HepG2 (cell line): ENCODE measurements at regions not wholly inside any gene's neighbourhood (a gene's known extent, or its start where the extent isn't known, plus 50 kb on each side); places are given as distances from the start of the nearest gene placed in this dataset.

Experiments
- ATAC-seq: fragments of 200-7000 bp; cut with Tn5 transposase; 3 replicates; pipeline ENCODE4 v1.9.1; 2020; ENCODE audit warnings: mild to moderate bottlenecking, moderate library complexity
- BruUV-seq: library from RNA; stranded (reverse); fragments of 400-500 nt; replicated peaks from 2 replicates; lab custom pipeline; 2021; lab: Mats Ljungman, UMichigan
- CTCF ChIA-PET: fragments of 300-600 bp; formaldehyde crosslinking; extraction: SDS; loops from one replicate; lab custom pipeline; 2021; ENCODE audit warnings: low total read pairs, inconsistent platforms, low intra/inter-chr PET ratio; lab: Yijun Ruan, JAX
- POLR2A ChIA-PET: fragments of 350-600 bp; sonication (Branson Sonifier 250); formaldehyde crosslinking; loops from one replicate; lab custom pipeline; 2020; ENCODE audit warnings: antibody characterized with exemption, inconsistent platforms; lab: Yijun Ruan, JAX
- DNase-seq: peaks from one replicate; pipeline ENCODE4 v3.0.0-alpha.2; 2015; ENCODE audit warnings: low spot score
- FAIRE-seq: peaks from 3 replicates; lab custom pipeline; 2011; peaks lifted over from hg19 to GRCh38; lab: Jason Lieb, UNC
- H2AFZ ChIP-seq: one replicate; pipeline ENCODE4 v1.6.1; 2011; ENCODE audit warnings: low read length, inconsistent platforms
- H3K27ac ChIP-seq: fragments of 300-600 bp; 3 replicates; pipeline ENCODE4 v1.8.0; 2011; ENCODE audit warnings: mixed run types, mild to moderate bottlenecking, mixed read lengths, low read length, inconsistent platforms; ENCODE audit not compliant: insufficient read depth; ENCODE audit errors: extremely low read length
- H3K27me3 ChIP-seq, 2 experiments: fragments of 200-600 bp in 1 of 2; 2 replicates in 1 of 2; 3 replicates in 1 of 2; pipeline versions ENCODE4 v1.6.0 to v1.8.0; 2011; ENCODE audit warnings: low read length in 2 of 2, mild to moderate bottlenecking in 2 of 2, moderate library complexity in 2 of 2, inconsistent platforms in 1 of 2; ENCODE audit not compliant: insufficient read depth in 2 of 2, control insufficient read depth in 1 of 2
- H3K36me3 ChIP-seq, 2 experiments: fragments of 200-600 bp in 1 of 2; replicated peaks in 1 of 2; 2 replicates in 1 of 2; 3 replicates in 1 of 2; pipeline versions ENCODE4 v1.5.1 to v1.8.0; 2011; ENCODE audit warnings: low read length in 2 of 2, inconsistent platforms in 1 of 2; ENCODE audit not compliant: insufficient read depth in 2 of 2, control insufficient read depth in 1 of 2
- H3K4me1 ChIP-seq: 2 replicates; pipeline ENCODE4 v1.5.1; 2012; ENCODE audit warnings: low read length, inconsistent platforms; ENCODE audit not compliant: insufficient read depth
- H3K4me2 ChIP-seq: 2 replicates; pipeline ENCODE4 v1.6.0; 2011; ENCODE audit warnings: low read depth, low read length, inconsistent platforms
- H3K4me3 ChIP-seq, 3 experiments: fragments of 200-600 bp in 1 of 3; sonication (generic), shearing (Covaris generic) in 1 of 3; replicated peaks in 1 of 3; 2 replicates each; pipeline ENCODE4 v1.5.1; 2011 to 2016; ENCODE audit warnings: low read length in 3 of 3, inconsistent platforms in 2 of 3, low read depth in 2 of 3, mild to moderate bottlenecking in 2 of 3, control low read depth in 1 of 3, mixed read lengths in 1 of 3; ENCODE audit not compliant: insufficient read depth in 1 of 3
- H3K79me2 ChIP-seq: one replicate; pipeline ENCODE4 v1.6.1; 2011; ENCODE audit warnings: low read length, inconsistent platforms; ENCODE audit not compliant: insufficient read depth
- H3K9ac ChIP-seq: 2 replicates; pipeline ENCODE4 v1.6.0; 2011; ENCODE audit warnings: mild to moderate bottlenecking, low read depth, low read length, inconsistent platforms; ENCODE audit not compliant: insufficient read depth
- H3K9me3 ChIP-seq: 2 replicates; pipeline ENCODE4 v1.5.1; 2012; ENCODE audit warnings: mild to moderate bottlenecking, low read length
- H4K20me1 ChIP-seq: 2 replicates; pipeline ENCODE4 v1.6.0; 2011; ENCODE audit warnings: inconsistent platforms, mild to moderate bottlenecking, low read length, moderate library complexity; ENCODE audit not compliant: insufficient read depth
- CHD4 ChIP-seq: fragments of 200-600 bp; sonication (generic); IDR thresholded peaks from 2 replicates; pipeline ENCODE4 v1.7.0; 2017; ENCODE audit warnings: mild to moderate bottlenecking, low read length, borderline replicate concordance
- DNMT3B ChIP-seq: conservative IDR thresholded peaks from 2 replicates; pipeline ENCODE4 v1.6.1; 2016; ENCODE audit warnings: missing biosample characterization, control low read depth
- ESRRA ChIP-seq: sonication (generic); formaldehyde crosslinking; IDR thresholded peaks from 2 replicates; pipeline ENCODE4 v1.5.1; 2020; ENCODE audit warnings: mild to moderate bottlenecking, low read depth, missing genetic modification reagents
- HNRNPUL1 ChIP-seq: fragments of 200-400 bp; formaldehyde crosslinking; IDR thresholded peaks from 2 replicates; pipeline ENCODE4 v1.6.1; 2017; ENCODE audit warnings: low read depth, mild to moderate bottlenecking, low read length, moderate library complexity
- MYC ChIP-seq: sonication (generic); formaldehyde crosslinking; IDR thresholded peaks from 2 replicates; pipeline ENCODE4 v1.9.0; 2021; ENCODE audit warnings: missing genetic modification reagents, borderline replicate concordance
- NCOA1 ChIP-seq: sonication (generic); formaldehyde crosslinking; IDR thresholded peaks from 2 replicates; pipeline ENCODE4 v1.9.0; 2021; ENCODE audit warnings: missing genetic modification reagents
- PTBP1 ChIP-seq: fragments of 200-400 bp; formaldehyde crosslinking; IDR thresholded peaks from 2 replicates; pipeline ENCODE4 v1.6.1; 2018; ENCODE audit warnings: low read length, low read depth; ENCODE audit not compliant: poor library complexity, severe bottlenecking
- RFXANK ChIP-seq: IDR thresholded peaks from 2 replicates; pipeline ENCODE4 v1.6.1; 2016
- TEAD3 ChIP-seq: optimal IDR thresholded peaks from 2 replicates; pipeline ENCODE3; 2016; ENCODE audit warnings: borderline replicate concordance
- ZBTB34 ChIP-seq: sonication (generic); formaldehyde crosslinking; IDR thresholded peaks from 2 replicates; pipeline ENCODE4 v1.8.0; 2022; ENCODE audit warnings: mild to moderate bottlenecking, missing genetic modification reagents
- ZBTB7A ChIP-seq: sonication (generic); formaldehyde crosslinking; IDR thresholded peaks from 2 replicates; pipeline ENCODE4 v1.8.0; 2022; ENCODE audit warnings: mild to moderate bottlenecking, missing genetic modification reagents
- ZMYM2 ChIP-seq: sonication (generic); formaldehyde crosslinking; IDR thresholded peaks from 2 replicates; pipeline ENCODE4 v1.8.0; 2022; ENCODE audit warnings: mild to moderate bottlenecking, missing genetic modification reagents
- ZNF205 ChIP-seq: IDR thresholded peaks from 2 replicates; pipeline ENCODE4 v1.6.1; 2018; ENCODE audit warnings: missing biosample characterization, missing genetic modification reagents
- ZNF33A ChIP-seq: sonication (generic); formaldehyde crosslinking; IDR thresholded peaks from 2 replicates; pipeline ENCODE4 v1.5.1; 2020; ENCODE audit warnings: missing genetic modification reagents, mild to moderate bottlenecking, moderate library complexity, borderline replicate concordance
- ZNF615 ChIP-seq: sonication (generic); formaldehyde crosslinking; IDR thresholded peaks from 2 replicates; pipeline ENCODE4 v1.5.0; 2020; ENCODE audit warnings: mild to moderate bottlenecking, missing genetic modification reagents, borderline replicate concordance
- ZSCAN9 ChIP-seq: IDR thresholded peaks from 2 replicates; pipeline ENCODE4 v1.6.1; 2016; ENCODE audit warnings: borderline replicate concordance
- WGBS: methylation state at CpG from one replicate; pipeline ENCODE4 v1.1.6; 2017; ENCODE audit warnings: low lambda C conversion rate; 5-methylcytosine and 5-hydroxymethylcytosine counted together
- in situ Hi-C: cut with HindIII; loops from 2 replicates; pipeline ENCODE4 v1.10.0; 2017; ENCODE audit warnings: low pct_unique_long_range_greater_than_20kb; ENCODE audit not compliant: extremely low pct_ligation_motif_present
- intact Hi-C: fragments of 100-400 bp; cut with micrococcal nuclease; formaldehyde crosslinking; loops from one replicate; pipeline ENCODE4 v1.10.0; 2022; ENCODE audit not compliant: unreplicated experiment

DNA sequence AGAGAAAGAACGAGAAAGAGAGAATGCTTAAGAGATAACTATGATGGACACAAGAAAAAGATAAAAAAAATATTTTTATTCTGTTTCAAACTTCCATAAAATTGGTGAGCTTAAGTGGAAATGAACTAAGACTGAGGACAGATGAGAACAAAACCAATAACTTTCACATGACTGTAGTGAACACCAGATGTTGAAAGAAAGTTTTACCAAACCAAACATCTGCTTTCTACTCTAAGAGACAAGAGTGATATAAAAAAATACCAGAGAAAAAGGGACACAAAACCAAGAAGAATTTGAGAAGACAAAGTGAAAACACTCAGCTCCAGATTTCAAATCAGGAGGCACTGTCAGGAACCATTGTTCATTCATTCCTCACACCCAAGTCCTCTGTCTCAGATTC lies 147.9 kb downstream of the IMPG2 start:
- POLR2A ChIA-PET = no interaction called here
- no peaks in the 10 kb centered on the region for H3K27me3 ChIP-seq
- ATAC-seq (no peak), FAIRE-seq (no peak), DNase-seq (no peak)
- H3K79me2 ChIP-seq = no peaks in the 10 kb centered on the region
- in situ Hi-C loops = no loop called here
- H2AFZ ChIP-seq = no peak overlapping the region
- no peaks in the 10 kb centered on the region for H3K9me3 ChIP-seq
- no TSS peak for BruUV-seq
- 0% methylated on average over 1 of the region's 1 CpG for WGBS
- H3K4me1 ChIP-seq = no peaks in the 10 kb centered on the region
- CTCF ChIA-PET = no interaction called here
- H3K4me2 ChIP-seq = no peak overlapping the region
- TF ChIP-seq RFXANK (CRISPR knock-in tag) (no peak), ZSCAN9 (CRISPR knock-in tag) (no peak), NCOA1 (no peak), PTBP1 (no peak), HNRNPUL1 (no peak), ZNF205 (no peak), CHD4 (no peak), MYC (CRISPR knock-in tag) (no peak), ZMYM2 (no peak), DNMT3B (CRISPR knock-in tag) (no peak), TEAD3 (CRISPR knock-in tag) (no peak), ESRRA (no peak), ZBTB34 (CRISPR knock-in tag) (no peak), ZNF615 (CRISPR knock-in tag) (no peak), ZBTB7A (CRISPR knock-in tag) (no peak), ZNF33A (CRISPR knock-in tag) (no peak)
- no peak overlapping the region for H3K9ac ChIP-seq
- no peak overlapping the region for H3K27ac ChIP-seq
- intact Hi-C loops = no loop called here
- no peak overlapping the region for H3K4me3 ChIP-seq
- H4K20me1 ChIP-seq = no peaks in the 10 kb centered on the region
- H3K36me3 ChIP-seq = no peaks in the 10 kb centered on the region
